ENCODE measurements at regions not wholly inside any gene's neighbourhood (a gene's known extent, or its start where the extent isn't known, plus 50 kb on each side); places are given as distances from the start of the nearest gene placed in this dataset.

DNA sequence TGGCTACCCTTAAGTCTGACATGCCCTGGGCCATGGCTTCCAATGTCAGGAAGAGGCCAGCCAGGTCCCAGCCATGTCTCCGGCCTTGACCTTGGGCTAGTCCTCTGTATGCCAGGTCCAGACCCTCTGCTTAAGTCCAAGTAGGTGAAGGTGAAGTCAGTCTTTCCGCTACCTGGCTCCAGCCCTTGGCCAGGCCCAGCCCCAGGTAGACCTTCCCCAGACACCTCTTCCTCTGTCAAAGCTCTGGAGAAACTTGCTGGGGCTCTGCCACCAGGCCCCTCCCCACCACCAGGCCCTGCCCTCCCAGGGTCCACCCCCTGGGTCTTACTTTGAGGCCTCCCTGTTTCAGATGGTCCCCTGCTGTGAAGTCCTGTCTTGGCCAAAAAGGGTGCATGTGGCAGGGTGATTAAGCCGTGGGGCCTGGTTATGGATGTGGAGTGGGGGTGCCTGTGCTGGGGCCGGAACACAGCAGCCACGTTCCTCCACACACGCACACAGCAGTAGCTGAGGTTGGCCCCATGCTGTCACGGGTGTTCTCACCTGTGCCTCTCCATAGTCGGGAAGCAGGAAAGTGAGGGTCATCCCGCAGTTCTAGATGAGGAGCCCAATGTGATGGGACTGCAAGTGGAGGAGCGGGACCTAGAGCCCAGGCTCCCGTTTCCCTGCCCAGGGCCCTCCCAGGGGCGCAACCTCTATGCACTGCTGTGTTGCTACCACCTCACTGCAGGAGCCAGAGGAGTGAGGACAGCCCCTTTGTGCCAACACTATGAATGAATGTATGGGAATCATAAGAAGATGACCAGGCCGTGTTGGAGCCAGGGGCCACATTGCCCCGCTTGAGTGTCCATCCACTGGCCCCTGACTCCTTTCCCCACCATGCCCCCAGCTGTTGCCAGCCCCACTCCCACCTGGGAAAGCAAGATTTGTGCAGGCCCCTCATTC, 72.2 kb downstream of the LINC01488 start:
- DNase-seq (ENCODE audit: low spot score), result peak; percentile 64
- peaks cover 10% of the 10 kb centered on the region for H3K36me3 Mint-ChIP-seq (ENCODE audit: low read depth)
- no peak overlapping the region for H3K4me3 Mint-ChIP-seq (ENCODE audit: unreplicated experiment)
- peaks cover 6% of the 10 kb centered on the region for H3K4me1 Mint-ChIP-seq (ENCODE audit: low read depth)
- H3K27ac Mint-ChIP-seq (ENCODE audit: unreplicated experiment), result no peak overlapping the region
- peaks cover 16% of the 10 kb centered on the region for H3K9me3 Mint-ChIP-seq (ENCODE audit: low read depth)
- TF ChIP-seq, protein P1, sequence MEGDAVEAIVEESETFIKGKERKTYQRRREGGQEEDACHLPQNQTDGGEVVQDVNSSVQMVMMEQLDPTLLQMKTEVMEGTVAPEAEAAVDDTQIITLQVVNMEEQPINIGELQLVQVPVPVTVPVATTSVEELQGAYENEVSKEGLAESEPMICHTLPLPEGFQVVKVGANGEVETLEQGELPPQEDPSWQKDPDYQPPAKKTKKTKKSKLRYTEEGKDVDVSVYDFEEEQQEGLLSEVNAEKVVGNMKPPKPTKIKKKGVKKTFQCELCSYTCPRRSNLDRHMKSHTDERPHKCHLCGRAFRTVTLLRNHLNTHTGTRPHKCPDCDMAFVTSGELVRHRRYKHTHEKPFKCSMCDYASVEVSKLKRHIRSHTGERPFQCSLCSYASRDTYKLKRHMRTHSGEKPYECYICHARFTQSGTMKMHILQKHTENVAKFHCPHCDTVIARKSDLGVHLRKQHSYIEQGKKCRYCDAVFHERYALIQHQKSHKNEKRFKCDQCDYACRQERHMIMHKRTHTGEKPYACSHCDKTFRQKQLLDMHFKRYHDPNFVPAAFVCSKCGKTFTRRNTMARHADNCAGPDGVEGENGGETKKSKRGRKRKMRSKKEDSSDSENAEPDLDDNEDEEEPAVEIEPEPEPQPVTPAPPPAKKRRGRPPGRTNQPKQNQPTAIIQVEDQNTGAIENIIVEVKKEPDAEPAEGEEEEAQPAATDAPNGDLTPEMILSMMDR (IDR thresholded peaks at IDR 0.05), result no peak
- no peaks in the 10 kb centered on the region for H3K27me3 Mint-ChIP-seq (ENCODE audit: low read depth)

DNA sequence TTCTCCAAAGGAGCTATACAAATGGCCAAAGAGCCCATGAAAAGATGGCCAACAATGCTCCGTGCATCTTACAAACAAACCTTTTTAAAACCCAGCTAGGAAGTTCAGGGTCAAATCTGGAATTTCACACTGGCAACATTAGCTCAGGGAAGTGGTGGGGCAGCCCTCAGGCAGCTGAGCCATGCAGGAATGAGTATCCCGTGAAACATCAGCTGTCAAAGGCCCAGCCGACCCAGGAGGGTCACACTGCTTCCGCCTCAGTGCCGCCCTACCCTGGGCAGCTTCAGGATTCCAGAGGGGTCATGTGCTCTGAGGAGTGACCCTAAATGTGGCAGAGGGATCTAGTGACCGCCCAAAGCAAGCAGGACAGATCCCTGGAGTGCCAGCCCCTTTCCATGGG, 73.4 kb downstream of the LINC01488 start:
- Mint-ChIP-seq H3K27me3 (ENCODE audit: low read depth) (no peaks in the 10 kb centered on the region), H3K27ac (ENCODE audit: unreplicated experiment) (no peak overlapping the region), H3K9me3 (ENCODE audit: low read depth) (peaks cover 5% of the 10 kb centered on the region), H3K4me3 (ENCODE audit: unreplicated experiment) (no peak overlapping the region), H3K36me3 (ENCODE audit: low read depth) (peaks cover 3% of the 10 kb centered on the region), H3K4me1 (ENCODE audit: low read depth) (peaks cover 6% of the 10 kb centered on the region)
- TF ChIP-seq, protein P1 (IDR thresholded peaks at IDR 0.05), result no peak
- peak; percentile 30 for DNase-seq (ENCODE audit: low spot score)

DNA sequence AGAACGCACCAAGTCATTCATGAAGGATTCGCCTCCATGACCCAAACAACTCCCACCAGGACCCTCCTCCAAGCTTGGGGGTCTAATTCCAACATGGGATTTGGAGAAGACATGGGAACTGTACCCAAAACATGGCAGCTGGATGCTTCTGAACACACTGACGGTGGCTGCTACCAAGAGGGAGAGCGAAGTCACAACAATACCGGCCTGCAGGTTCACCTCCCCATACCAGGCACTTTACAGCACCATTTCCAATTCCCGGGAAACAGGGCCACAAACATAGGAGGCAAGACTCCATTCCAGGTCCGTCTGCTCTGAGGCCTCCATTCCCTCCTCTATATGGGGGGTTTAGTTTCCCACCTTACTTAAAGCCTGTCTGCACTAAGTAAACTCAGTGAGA, 75.8 kb downstream of the LINC01488 start:
- H3K4me1 Mint-ChIP-seq (ENCODE audit: low read depth), result peaks cover 6% of the 10 kb centered on the region
- H3K27me3 Mint-ChIP-seq (ENCODE audit: low read depth), result peaks cover 2% of the 10 kb centered on the region
- no peak overlapping the region for H3K27ac Mint-ChIP-seq (ENCODE audit: unreplicated experiment)
- DNase-seq (ENCODE audit: low spot score), result peak; percentile 9
- TF ChIP-seq, protein P1 (IDR thresholded peaks at IDR 0.05), result no peak
- H3K9me3 Mint-ChIP-seq (ENCODE audit: low read depth), result peaks cover 8% of the 10 kb centered on the region
- H3K4me3 Mint-ChIP-seq (ENCODE audit: unreplicated experiment), result no peak overlapping the region
- H3K36me3 Mint-ChIP-seq (ENCODE audit: low read depth), result no peaks in the 10 kb centered on the region

DNA sequence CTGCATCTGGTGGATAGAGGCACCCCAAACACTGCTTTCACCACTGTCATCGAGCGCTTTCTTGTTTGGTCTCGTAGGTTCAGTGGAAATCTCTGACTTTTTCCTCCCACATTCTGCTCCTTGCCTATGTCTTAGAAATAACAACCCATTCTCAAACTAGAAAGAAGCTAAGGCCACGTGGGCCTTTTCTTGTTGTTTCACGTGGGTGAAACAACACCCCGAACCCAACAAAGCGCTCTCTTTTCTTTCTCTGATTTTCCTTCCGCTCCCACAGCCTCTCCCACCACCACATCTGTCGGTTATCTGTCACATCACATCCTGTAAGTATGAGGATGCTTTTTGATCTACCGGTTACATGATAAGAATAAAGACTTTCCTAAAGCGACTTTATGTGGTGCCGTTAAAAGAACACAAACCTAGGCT, 77.1 kb downstream of the LINC01488 start:
- peaks cover 2% of the 10 kb centered on the region for H3K27me3 Mint-ChIP-seq (ENCODE audit: low read depth)
- no peak overlapping the region for H3K27ac Mint-ChIP-seq (ENCODE audit: unreplicated experiment)
- H3K4me1 Mint-ChIP-seq (ENCODE audit: low read depth), result peaks cover 6% of the 10 kb centered on the region
- DNase-seq (ENCODE audit: low spot score), result no peak
- H3K9me3 Mint-ChIP-seq (ENCODE audit: low read depth), result peaks cover 8% of the 10 kb centered on the region
- TF ChIP-seq, protein P1 (IDR thresholded peaks at IDR 0.05), result no peak
- H3K4me3 Mint-ChIP-seq (ENCODE audit: unreplicated experiment), result no peak overlapping the region
- no peaks in the 10 kb centered on the region for H3K36me3 Mint-ChIP-seq (ENCODE audit: low read depth)

DNA sequence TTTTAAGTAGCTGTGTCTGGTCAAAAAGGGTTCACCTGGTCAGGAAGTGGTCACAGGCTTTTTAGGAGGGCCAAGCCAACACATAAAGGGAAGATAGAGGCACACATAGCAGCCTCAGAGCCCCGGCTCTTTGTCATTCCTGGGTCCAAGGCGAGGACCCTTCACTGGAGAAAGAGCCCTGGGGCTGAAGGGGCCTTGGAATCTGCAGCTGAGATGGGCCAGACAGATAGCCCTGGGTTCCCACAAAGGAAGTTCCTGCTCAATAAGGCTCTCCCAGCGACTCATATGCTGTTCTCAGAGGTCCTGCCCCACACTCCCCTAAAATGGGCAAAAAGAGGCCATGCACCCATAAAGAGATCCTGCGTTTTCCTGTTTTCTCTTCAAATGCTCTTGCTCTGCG, 77.7 kb downstream of the LINC01488 start:
- TF ChIP-seq, protein P1 (IDR thresholded peaks at IDR 0.05), result no peak
- Mint-ChIP-seq H3K9me3 (ENCODE audit: low read depth) (peaks cover 8% of the 10 kb centered on the region), H3K36me3 (ENCODE audit: low read depth) (no peaks in the 10 kb centered on the region), H3K4me3 (ENCODE audit: unreplicated experiment) (no peak overlapping the region), H3K4me1 (ENCODE audit: low read depth) (peaks cover 6% of the 10 kb centered on the region), H3K27me3 (ENCODE audit: low read depth) (peaks cover 2% of the 10 kb centered on the region), H3K27ac (ENCODE audit: unreplicated experiment) (no peak overlapping the region)
- peak; percentile 34 for DNase-seq (ENCODE audit: low spot score)

All from chondrocyte (in vitro differentiated cells).